ENCODE measurements at regions not wholly inside any gene's neighbourhood (a gene's known extent, or its start where the extent isn't known, plus 50 kb on each side); places are given as distances from the start of the nearest gene placed in this dataset.

- no peak for TF ChIP-seq REST (IDR thresholded peaks at IDR 0.05; ENCODE audit: unreplicated experiment)
These were observed 1224.6 kb upstream of the LRRTM3 start (continued) for GRCh38 chr10:65701168-65701776.

GRCh38 chr10:65708057-65708456 is 1217.8 kb upstream of the LRRTM3 start:
- no peaks in the 10 kb centered on the region for H3F3A ChIP-seq (replicated peaks; ENCODE audit: low read depth)
- no peaks in the 10 kb centered on the region for H3K4me1 ChIP-seq (ENCODE audit: insufficient read depth)
- no peak for DNase-seq (ENCODE audit: low spot score)
- H3K4me3 ChIP-seq: no peak overlapping the region
- Mint-ChIP-seq H3K4me1 (no peaks in the 10 kb centered on the region), H3K27ac (no peak overlapping the region), H3K36me3 (ENCODE audit: low read depth) (no peaks in the 10 kb centered on the region), H3K9me3 (no peaks in the 10 kb centered on the region), H3K27me3 (ENCODE audit: insufficient read depth, low read depth, poor library complexity) (no peaks in the 10 kb centered on the region), H3K4me3 (no peak overlapping the region)
- H3K9me2 ChIP-seq (ENCODE audit: insufficient read depth): no peaks in the 10 kb centered on the region
- no peak for TF ChIP-seq CREB1 (CRISPR knock-in tag; IDR thresholded peaks at IDR 0.05; ENCODE audit: low read depth)
- no peak for TF ChIP-seq EZH2 (IDR thresholded peaks at IDR 0.05; ENCODE audit: low read depth, unreplicated experiment)
- TF ChIP-seq ZNF114 (CRISPR knock-in tag; IDR thresholded peaks at IDR 0.05): no peak
- no peak for TF ChIP-seq POLR2AphosphoS5 (IDR thresholded peaks at IDR 0.05; ENCODE audit: low read depth)
- TF ChIP-seq ZNF462 (CRISPR knock-in tag; IDR thresholded peaks at IDR 0.05): no peak
- no peak overlapping the region for H3K27ac ChIP-seq (ENCODE audit: low read depth)
- ATAC-seq: no peak
- H3K36me3 ChIP-seq (ENCODE audit: insufficient read depth): no peaks in the 10 kb centered on the region
- H2AFZ ChIP-seq: no peak overlapping the region
- no peaks in the 10 kb centered on the region for H3K79me2 ChIP-seq (replicated peaks; ENCODE audit: insufficient read depth)
- no peak overlapping the region for H3K4me2 ChIP-seq
- H4K20me1 ChIP-seq (replicated peaks; ENCODE audit: insufficient read depth): no peaks in the 10 kb centered on the region
- H3K27me3 ChIP-seq (ENCODE audit: insufficient read depth): no peaks in the 10 kb centered on the region
